ENCODE measurements at regions not wholly inside any gene's neighbourhood (a gene's known extent, or its start where the extent isn't known, plus 50 kb on each side); places are given as distances from the start of the nearest gene placed in this dataset.

DNA sequence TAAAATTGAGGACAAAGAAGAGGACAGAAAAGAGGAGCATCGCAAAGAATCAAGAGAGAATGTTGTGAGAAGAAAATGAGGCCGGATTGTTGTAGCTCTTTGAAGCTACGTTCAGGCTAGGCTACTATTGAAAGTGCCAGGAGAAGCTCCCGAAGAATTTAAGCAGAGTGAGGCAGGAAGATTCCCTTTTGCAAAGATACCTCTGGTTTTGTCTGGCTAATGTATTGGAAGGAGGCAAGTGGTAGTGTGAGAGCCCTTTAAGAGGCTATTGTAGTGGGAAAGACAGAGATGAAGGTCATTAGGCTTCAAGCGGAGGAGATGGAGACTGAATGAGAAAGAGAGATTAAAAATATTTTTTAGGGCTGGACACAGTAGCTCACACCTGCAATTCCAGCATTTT lies 476.9 kb upstream of the ADGRL2 start:
- no peaks in the 10 kb centered on the region for H3K27me3 ChIP-seq (ENCODE audit: control insufficient read depth in 2 of 2, insufficient read depth in 2 of 2, low read length in 2 of 2)
- no peaks in the 10 kb centered on the region for H3K9me3 ChIP-seq (ENCODE audit: control insufficient read depth in 2 of 2, low read length in 2 of 2)
- H3K27ac ChIP-seq (ENCODE audit: low read depth in 2 of 2, low read length in 2 of 2), result no peak overlapping the region
- no peaks in the 10 kb centered on the region for H3K4me1 ChIP-seq (ENCODE audit: control insufficient read depth in 2 of 2, insufficient read depth in 2 of 2, low read length in 2 of 2)
- H3K36me3 ChIP-seq (ENCODE audit: control insufficient read depth in 2 of 2, insufficient read depth in 2 of 2, low read length in 2 of 2), result no peaks in the 10 kb centered on the region
- no peak overlapping the region for H3K4me3 ChIP-seq (ENCODE audit: low read length in 2 of 2)
- no peak overlapping the region for H3K9ac ChIP-seq (ENCODE audit: low read depth in 1 of 2, low read length in 2 of 2)

DNA sequence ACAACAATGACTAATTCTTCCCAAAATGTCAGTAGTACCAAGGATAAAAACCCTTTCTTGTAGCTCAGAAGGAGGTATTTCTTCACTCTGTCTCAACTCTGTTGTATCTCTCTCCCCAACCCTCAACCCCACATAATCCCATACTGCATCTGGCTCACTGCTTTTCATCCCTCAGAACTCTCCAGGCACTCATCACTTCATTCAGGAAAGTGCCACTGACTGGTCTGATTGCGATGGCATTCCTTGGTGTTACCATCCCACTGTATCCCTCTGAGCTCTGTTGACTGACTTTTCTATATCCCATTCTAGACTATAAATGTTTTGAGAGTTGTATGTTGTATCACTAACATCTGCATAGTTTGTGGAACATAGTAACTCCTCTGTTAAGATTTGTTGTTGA lies 483.5 kb upstream of the ADGRL2 start:
- Histone ChIP-seq H3K36me3 (ENCODE audit: control insufficient read depth in 2 of 2, insufficient read depth in 2 of 2, low read length in 2 of 2) (no peaks in the 10 kb centered on the region), H3K9ac (ENCODE audit: low read depth in 1 of 2, low read length in 2 of 2) (no peak overlapping the region), H3K27ac (ENCODE audit: low read depth in 2 of 2, low read length in 2 of 2) (no peak overlapping the region), H3K4me3 (ENCODE audit: low read length in 2 of 2) (no peak overlapping the region), H3K9me3 (ENCODE audit: control insufficient read depth in 2 of 2, low read length in 2 of 2) (no peaks in the 10 kb centered on the region), H3K4me1 (ENCODE audit: control insufficient read depth in 2 of 2, insufficient read depth in 2 of 2, low read length in 2 of 2) (no peaks in the 10 kb centered on the region), H3K27me3 (ENCODE audit: control insufficient read depth in 2 of 2, insufficient read depth in 2 of 2, low read length in 2 of 2) (no peaks in the 10 kb centered on the region)

DNA sequence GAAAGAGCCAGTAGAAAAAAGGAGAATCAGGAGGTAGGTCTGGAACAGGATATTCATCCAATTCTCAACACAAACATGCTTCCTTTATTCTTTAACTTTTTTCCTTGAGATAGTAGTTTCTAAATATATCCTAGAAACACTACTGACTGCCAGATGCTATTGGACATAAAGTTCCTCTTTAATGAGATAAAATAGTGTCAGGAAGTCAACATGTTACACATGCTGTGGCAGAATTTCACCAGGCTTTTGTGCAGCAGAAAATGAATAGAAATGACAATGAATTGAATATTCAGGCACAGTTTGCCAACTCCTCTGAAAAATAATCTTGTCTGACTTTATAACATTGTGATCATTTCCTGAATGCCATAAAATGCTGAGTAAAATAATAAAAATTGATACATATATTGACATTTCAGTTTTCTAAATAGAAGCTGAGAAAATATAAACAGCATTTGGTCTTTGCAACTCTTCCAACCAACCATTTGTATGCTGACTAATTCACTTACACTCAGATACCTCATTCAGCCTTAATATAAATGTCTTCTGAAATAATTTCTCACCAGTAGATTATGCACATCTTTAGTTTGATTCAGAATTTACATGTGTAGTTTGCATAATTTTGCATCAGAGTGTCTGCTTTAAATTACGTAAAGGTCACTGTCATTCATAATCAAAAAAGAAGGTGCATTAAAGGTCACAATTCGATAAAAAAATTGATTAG lies 486.1 kb upstream of the ADGRL2 start:
- H3K27me3 ChIP-seq (ENCODE audit: control insufficient read depth in 2 of 2, insufficient read depth in 2 of 2, low read length in 2 of 2), result no peaks in the 10 kb centered on the region
- H3K27ac ChIP-seq (ENCODE audit: low read depth in 2 of 2, low read length in 2 of 2), result no peak overlapping the region
- no peaks in the 10 kb centered on the region for H3K4me1 ChIP-seq (ENCODE audit: control insufficient read depth in 2 of 2, insufficient read depth in 2 of 2, low read length in 2 of 2)
- H3K4me3 ChIP-seq (ENCODE audit: low read length in 2 of 2), result no peak overlapping the region
- no peaks in the 10 kb centered on the region for H3K9me3 ChIP-seq (ENCODE audit: control insufficient read depth in 2 of 2, low read length in 2 of 2)
- H3K9ac ChIP-seq (ENCODE audit: low read depth in 1 of 2, low read length in 2 of 2), result no peak overlapping the region
- no peaks in the 10 kb centered on the region for H3K36me3 ChIP-seq (ENCODE audit: control insufficient read depth in 2 of 2, insufficient read depth in 2 of 2, low read length in 2 of 2)

DNA sequence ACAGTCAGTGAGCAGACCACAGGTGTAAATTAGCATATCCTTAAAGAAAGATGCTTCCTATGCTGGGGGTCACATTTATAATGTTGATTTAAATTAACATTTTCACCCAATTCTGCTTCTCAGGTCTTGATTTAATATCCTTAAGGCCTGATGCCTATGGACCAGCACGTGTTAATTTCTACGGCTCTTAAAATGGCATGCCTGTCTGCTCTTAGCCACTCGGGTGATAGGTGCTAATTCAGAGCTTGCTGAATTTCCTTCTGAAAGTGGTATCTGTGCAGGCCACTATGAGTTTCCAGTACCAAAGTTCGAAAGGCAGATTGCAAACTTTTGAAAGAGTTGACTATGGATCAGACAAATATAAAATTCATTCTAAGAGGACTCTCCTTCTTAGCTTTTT lies 487.4 kb upstream of the ADGRL2 start:
- Histone ChIP-seq H3K27me3 (ENCODE audit: control insufficient read depth in 2 of 2, insufficient read depth in 2 of 2, low read length in 2 of 2) (no peaks in the 10 kb centered on the region), H3K4me1 (ENCODE audit: control insufficient read depth in 2 of 2, insufficient read depth in 2 of 2, low read length in 2 of 2) (no peaks in the 10 kb centered on the region), H3K36me3 (ENCODE audit: control insufficient read depth in 2 of 2, insufficient read depth in 2 of 2, low read length in 2 of 2) (no peaks in the 10 kb centered on the region), H3K9me3 (ENCODE audit: control insufficient read depth in 2 of 2, low read length in 2 of 2) (no peaks in the 10 kb centered on the region), H3K9ac (ENCODE audit: low read depth in 1 of 2, low read length in 2 of 2) (no peak overlapping the region), H3K27ac (ENCODE audit: low read depth in 2 of 2, low read length in 2 of 2) (no peak overlapping the region), H3K4me3 (ENCODE audit: low read length in 2 of 2) (no peak overlapping the region)

DNA sequence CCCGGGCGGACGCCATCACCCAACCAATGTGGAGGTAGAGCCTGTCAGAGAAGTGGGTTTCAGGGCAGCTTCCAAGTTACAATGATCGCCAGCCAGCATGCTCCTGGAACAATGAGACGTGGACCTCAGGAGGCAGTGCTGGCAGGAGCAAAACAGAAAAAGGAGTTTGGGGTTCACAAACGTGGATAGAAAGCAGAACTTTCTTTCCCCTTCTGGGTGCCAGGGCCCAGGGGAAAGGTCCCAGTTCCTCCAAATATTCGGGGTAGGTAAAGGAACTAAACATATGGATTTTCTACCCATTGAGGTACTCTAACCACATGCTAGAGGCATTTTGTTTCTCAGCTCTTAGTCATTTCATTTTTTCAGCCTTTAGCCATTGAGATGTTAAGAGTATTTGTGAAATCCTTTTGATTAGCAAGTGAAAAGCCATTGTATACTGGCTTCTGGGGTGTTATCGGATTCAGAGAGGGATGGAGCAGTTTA lies 488.4 kb upstream of the ADGRL2 start:
- Histone ChIP-seq H3K9me3 (ENCODE audit: control insufficient read depth in 2 of 2, low read length in 2 of 2) (no peaks in the 10 kb centered on the region), H3K4me3 (ENCODE audit: low read length in 2 of 2) (no peak overlapping the region), H3K27ac (ENCODE audit: low read depth in 2 of 2, low read length in 2 of 2) (no peak overlapping the region), H3K9ac (ENCODE audit: low read depth in 1 of 2, low read length in 2 of 2) (no peak overlapping the region), H3K4me1 (ENCODE audit: control insufficient read depth in 2 of 2, insufficient read depth in 2 of 2, low read length in 2 of 2) (no peaks in the 10 kb centered on the region), H3K36me3 (ENCODE audit: control insufficient read depth in 2 of 2, insufficient read depth in 2 of 2, low read length in 2 of 2) (no peaks in the 10 kb centered on the region), H3K27me3 (ENCODE audit: control insufficient read depth in 2 of 2, insufficient read depth in 2 of 2, low read length in 2 of 2) (no peaks in the 10 kb centered on the region)

DNA sequence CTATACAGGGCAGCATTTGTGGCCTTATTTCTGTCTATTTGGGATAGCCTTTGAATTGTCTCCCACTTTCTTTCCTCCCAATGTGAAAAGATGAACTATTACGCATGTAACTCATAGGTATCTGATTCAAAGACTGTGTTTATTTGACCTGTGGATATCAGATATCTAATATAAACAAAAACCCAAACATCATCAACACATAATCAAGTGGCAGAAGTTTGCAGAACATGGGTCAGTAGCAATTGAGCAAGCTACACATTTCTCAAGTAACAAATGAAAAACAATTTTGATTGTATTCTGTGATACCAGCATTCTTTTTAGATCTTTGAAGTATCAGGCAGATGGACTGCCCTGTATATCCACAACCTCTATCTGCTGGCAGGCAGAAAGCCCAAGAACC lies 490.5 kb upstream of the ADGRL2 start:
- H3K36me3 ChIP-seq (ENCODE audit: control insufficient read depth in 2 of 2, insufficient read depth in 2 of 2, low read length in 2 of 2), result no peaks in the 10 kb centered on the region
- no peaks in the 10 kb centered on the region for H3K4me1 ChIP-seq (ENCODE audit: control insufficient read depth in 2 of 2, insufficient read depth in 2 of 2, low read length in 2 of 2)
- H3K4me3 ChIP-seq (ENCODE audit: low read length in 2 of 2), result no peak overlapping the region
- H3K27ac ChIP-seq (ENCODE audit: low read depth in 2 of 2, low read length in 2 of 2), result no peak overlapping the region
- H3K27me3 ChIP-seq (ENCODE audit: control insufficient read depth in 2 of 2, insufficient read depth in 2 of 2, low read length in 2 of 2), result no peaks in the 10 kb centered on the region
- H3K9me3 ChIP-seq (ENCODE audit: control insufficient read depth in 2 of 2, low read length in 2 of 2), result no peaks in the 10 kb centered on the region
- no peak overlapping the region for H3K9ac ChIP-seq (ENCODE audit: low read depth in 1 of 2, low read length in 2 of 2)

DNA sequence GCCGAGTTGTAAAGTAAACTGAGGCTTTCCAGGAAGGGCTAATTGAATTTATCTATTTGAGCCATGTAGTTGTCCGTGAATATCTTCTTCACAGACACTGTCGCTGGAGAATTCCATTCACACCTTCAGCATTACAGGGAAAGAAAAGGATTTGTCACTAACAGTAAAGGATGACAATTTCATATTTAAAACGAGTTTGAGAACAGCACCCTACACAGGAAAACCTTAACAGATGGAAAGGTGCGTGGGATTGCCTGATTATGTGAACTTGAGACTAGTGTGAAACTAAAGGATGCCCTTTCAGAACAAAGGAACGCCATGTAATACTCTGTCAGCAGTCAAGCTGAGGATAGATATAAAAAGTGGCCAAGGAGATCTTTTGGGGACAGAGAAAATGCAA lies 492.5 kb upstream of the ADGRL2 start:
- H3K9ac ChIP-seq (ENCODE audit: low read depth in 1 of 2, low read length in 2 of 2), result no peak overlapping the region
- H3K27ac ChIP-seq (ENCODE audit: low read depth in 2 of 2, low read length in 2 of 2), result no peak overlapping the region
- H3K36me3 ChIP-seq (ENCODE audit: control insufficient read depth in 2 of 2, insufficient read depth in 2 of 2, low read length in 2 of 2), result no peaks in the 10 kb centered on the region
- no peaks in the 10 kb centered on the region for H3K4me1 ChIP-seq (ENCODE audit: control insufficient read depth in 2 of 2, insufficient read depth in 2 of 2, low read length in 2 of 2)
- no peak overlapping the region for H3K4me3 ChIP-seq (ENCODE audit: low read length in 2 of 2)
- H3K9me3 ChIP-seq (ENCODE audit: control insufficient read depth in 2 of 2, low read length in 2 of 2), result no peaks in the 10 kb centered on the region
- H3K27me3 ChIP-seq (ENCODE audit: control insufficient read depth in 2 of 2, insufficient read depth in 2 of 2, low read length in 2 of 2), result no peaks in the 10 kb centered on the region

DNA sequence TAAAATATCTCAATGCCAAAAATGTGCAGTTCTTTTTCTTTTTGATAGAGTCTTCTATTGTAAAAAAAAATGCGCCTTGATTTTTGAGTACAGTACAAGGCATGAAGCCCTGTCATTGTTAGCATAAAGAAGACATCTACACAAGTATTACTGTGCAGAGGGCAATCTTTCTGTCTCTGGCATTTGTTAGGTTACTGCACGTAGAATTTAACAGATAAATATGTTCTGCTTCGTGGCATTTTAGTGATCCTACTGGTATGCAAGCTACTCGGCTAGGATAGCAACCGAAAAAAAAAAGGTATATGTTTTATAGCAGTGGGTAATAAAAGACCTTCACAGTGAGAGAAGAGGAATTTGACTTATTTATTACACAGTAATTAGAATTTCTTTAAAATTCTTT lies 492.9 kb upstream of the ADGRL2 start:
- H3K9ac ChIP-seq (ENCODE audit: low read depth in 1 of 2, low read length in 2 of 2), result no peak overlapping the region
- H3K4me3 ChIP-seq (ENCODE audit: low read length in 2 of 2), result no peak overlapping the region
- H3K27me3 ChIP-seq (ENCODE audit: control insufficient read depth in 2 of 2, insufficient read depth in 2 of 2, low read length in 2 of 2), result no peaks in the 10 kb centered on the region
- no peaks in the 10 kb centered on the region for H3K36me3 ChIP-seq (ENCODE audit: control insufficient read depth in 2 of 2, insufficient read depth in 2 of 2, low read length in 2 of 2)
- no peaks in the 10 kb centered on the region for H3K9me3 ChIP-seq (ENCODE audit: control insufficient read depth in 2 of 2, low read length in 2 of 2)
- H3K4me1 ChIP-seq (ENCODE audit: control insufficient read depth in 2 of 2, insufficient read depth in 2 of 2, low read length in 2 of 2), result no peaks in the 10 kb centered on the region
- no peak overlapping the region for H3K27ac ChIP-seq (ENCODE audit: low read depth in 2 of 2, low read length in 2 of 2)

- Histone ChIP-seq H3K4me3 (ENCODE audit: low read length in 2 of 2) (peak overlapping the region; percentile 57 to 79), H3K27ac (ENCODE audit: low read depth in 2 of 2, low read length in 2 of 2) (no peak overlapping the region), H3K9ac (ENCODE audit: low read depth in 1 of 2, low read length in 2 of 2) (peak overlapping the region in 1 of 2 donors; percentile 44), H3K27me3 (ENCODE audit: control insufficient read depth in 2 of 2, insufficient read depth in 2 of 2, low read length in 2 of 2) (no peaks in the 10 kb centered on the region), H3K36me3 (ENCODE audit: control insufficient read depth in 2 of 2, insufficient read depth in 2 of 2, low read length in 2 of 2) (no peaks in the 10 kb centered on the region), H3K9me3 (ENCODE audit: control insufficient read depth in 2 of 2, low read length in 2 of 2) (no peaks in the 10 kb centered on the region), H3K4me1 (ENCODE audit: control insufficient read depth in 2 of 2, insufficient read depth in 2 of 2, low read length in 2 of 2) (no peaks in the 10 kb centered on the region)
Measured at GRCh38 chr1:81305997-81306452, 494.7 kb upstream of the ADGRL2 start.

DNA sequence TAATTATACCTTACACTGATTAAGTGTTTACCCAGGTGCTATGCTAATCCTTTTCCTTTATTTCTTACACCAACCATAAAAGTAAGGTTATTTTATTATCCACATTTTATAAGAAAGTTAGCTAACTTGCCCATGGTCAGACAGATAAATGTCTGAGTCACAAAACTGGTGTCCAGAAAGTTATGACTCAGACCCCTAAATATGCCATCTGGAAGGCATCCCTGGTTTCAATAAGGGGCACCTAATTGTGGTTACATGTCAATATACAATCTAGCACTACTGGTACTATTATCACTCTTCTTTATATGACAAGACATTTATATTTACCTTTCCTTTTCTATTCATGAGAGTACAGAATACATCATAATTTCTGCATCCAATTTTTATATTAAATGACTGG lies 496.5 kb upstream of the ADGRL2 start:
- H3K9ac ChIP-seq (ENCODE audit: low read depth in 1 of 2, low read length in 2 of 2), result no peak overlapping the region
- no peak overlapping the region for H3K27ac ChIP-seq (ENCODE audit: low read depth in 2 of 2, low read length in 2 of 2)
- H3K4me1 ChIP-seq (ENCODE audit: control insufficient read depth in 2 of 2, insufficient read depth in 2 of 2, low read length in 2 of 2), result no peaks in the 10 kb centered on the region
- H3K9me3 ChIP-seq (ENCODE audit: control insufficient read depth in 2 of 2, low read length in 2 of 2), result no peaks in the 10 kb centered on the region
- H3K36me3 ChIP-seq (ENCODE audit: control insufficient read depth in 2 of 2, insufficient read depth in 2 of 2, low read length in 2 of 2), result no peaks in the 10 kb centered on the region
- H3K27me3 ChIP-seq (ENCODE audit: control insufficient read depth in 2 of 2, insufficient read depth in 2 of 2, low read length in 2 of 2), result no peaks in the 10 kb centered on the region
- no peak overlapping the region for H3K4me3 ChIP-seq (ENCODE audit: low read length in 2 of 2)
